ENCODE measurements at regions not wholly inside any gene's neighbourhood (a gene's known extent, or its start where the extent isn't known, plus 50 kb on each side); places are given as distances from the start of the nearest gene placed in this dataset.

DNA sequence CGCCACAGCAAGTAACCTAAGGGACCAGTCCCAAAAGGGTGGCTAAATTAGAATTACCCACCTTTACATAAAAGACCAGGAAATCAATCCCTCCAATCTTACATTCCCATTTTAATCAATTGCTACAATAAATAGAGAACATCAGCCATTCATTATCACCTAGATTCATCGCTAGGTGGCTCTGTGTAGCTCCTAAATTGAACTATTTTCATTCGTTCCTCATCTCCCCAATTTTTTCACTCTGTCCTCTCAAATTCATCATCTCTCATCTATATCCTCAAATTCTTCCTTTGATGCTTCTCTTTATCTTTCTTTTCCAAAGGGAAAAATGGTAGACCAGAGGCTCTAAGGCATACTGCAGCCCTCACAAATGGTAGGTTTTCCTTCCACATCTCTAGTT, 108.2 kb upstream of the TNC start:
- DNase-seq (ENCODE audit: low spot score in 2 of 2, unreplicated experiment in 2 of 2), result no peak
- Mint-ChIP-seq H3K27ac (no peak overlapping the region), H3K36me3 (peaks cover 1% of the 10 kb centered on the region), H3K27me3 (ENCODE audit: low read depth) (peaks cover 13% of the 10 kb centered on the region), H3K4me1 (no peaks in the 10 kb centered on the region), H3K9me3 (peaks cover 3% of the 10 kb centered on the region), H3K4me3 (no peak overlapping the region)
- TF ChIP-seq CTCF (IDR thresholded peaks at IDR 0.05; ENCODE audit: unreplicated experiment), result no peak

GRCh38 chr9:115229496-115229895, 111.5 kb upstream of the TNC start:
- peaks cover 2% of the 10 kb centered on the region for H3K27me3 Mint-ChIP-seq (ENCODE audit: low read depth)
- H3K4me1 Mint-ChIP-seq, result peaks cover 4% of the 10 kb centered on the region
- peaks cover 3% of the 10 kb centered on the region for H3K9me3 Mint-ChIP-seq
- H3K27ac Mint-ChIP-seq, result no peak overlapping the region
- peaks cover 1% of the 10 kb centered on the region for H3K36me3 Mint-ChIP-seq
- DNase-seq (ENCODE audit: low spot score in 2 of 2, unreplicated experiment in 2 of 2), result no peak
- no peak for TF ChIP-seq CTCF (IDR thresholded peaks at IDR 0.05; ENCODE audit: unreplicated experiment)
- H3K4me3 Mint-ChIP-seq, result no peak overlapping the region

- Mint-ChIP-seq H3K27ac (no peak overlapping the region), H3K4me3 (no peak overlapping the region), H3K9me3 (peaks cover 3% of the 10 kb centered on the region), H3K36me3 (peaks cover 1% of the 10 kb centered on the region), H3K27me3 (ENCODE audit: low read depth) (no peaks in the 10 kb centered on the region), H3K4me1 (peaks cover 4% of the 10 kb centered on the region)
- no peak for TF ChIP-seq CTCF (IDR thresholded peaks at IDR 0.05; ENCODE audit: unreplicated experiment)
- no peak for DNase-seq (ENCODE audit: low spot score in 2 of 2, unreplicated experiment in 2 of 2)
Observed at GRCh38 chr9:115230924-115231515, 113.1 kb upstream of the TNC start.

GRCh38 chr9:115232181-115232774, 114.3 kb upstream of the TNC start:
- Mint-ChIP-seq H3K4me1 (peaks cover 4% of the 10 kb centered on the region), H3K4me3 (no peak overlapping the region), H3K27me3 (ENCODE audit: low read depth) (no peaks in the 10 kb centered on the region), H3K27ac (no peak overlapping the region), H3K36me3 (peaks cover 1% of the 10 kb centered on the region), H3K9me3 (peaks cover 7% of the 10 kb centered on the region)
- TF ChIP-seq CTCF (IDR thresholded peaks at IDR 0.05; ENCODE audit: unreplicated experiment), result no peak
- DNase-seq (ENCODE audit: low spot score in 2 of 2, unreplicated experiment in 2 of 2), result no peak

GRCh38 chr9:115234094-115234493, 116.1 kb upstream of the TNC start:
- no peak for DNase-seq (ENCODE audit: low spot score in 2 of 2, unreplicated experiment in 2 of 2)
- H3K27me3 Mint-ChIP-seq (ENCODE audit: low read depth), result no peaks in the 10 kb centered on the region

More at GRCh38 chr9:115234094-115234493, 116.1 kb upstream of the TNC start:
- peaks cover 6% of the 10 kb centered on the region for H3K9me3 Mint-ChIP-seq
- no peak for TF ChIP-seq CTCF (IDR thresholded peaks at IDR 0.05; ENCODE audit: unreplicated experiment)
- H3K27ac Mint-ChIP-seq, result no peak overlapping the region
- peaks cover 1% of the 10 kb centered on the region for H3K36me3 Mint-ChIP-seq
- peaks cover 4% of the 10 kb centered on the region for H3K4me1 Mint-ChIP-seq
- no peak overlapping the region for H3K4me3 Mint-ChIP-seq

Measured in mesothelial cell of epicardium (in vitro differentiated cells).